RWPE2 (cell line): ENCODE measurements at regions not wholly inside any gene's neighbourhood (a gene's known extent, or its start where the extent isn't known, plus 50 kb on each side); places are given as distances from the start of the nearest gene placed in this dataset.
"Not testable (repeated sequence)": the region's sequence is repeated elsewhere in the genome, so short reads cannot be mapped to it uniquely, and the experiment has no call there.

Source experiments
- ATAC-seq: fragments of 200-7000 bp; cut with Tn5 transposase; 3 replicates; pipeline ENCODE4 v1.9.1; 2021; ENCODE audit warnings: low read depth
- DNase-seq: peaks from one replicate; pipeline ENCODE4 v3.0.0-alpha.2; 2020; ENCODE audit warnings: low spot score
- H3K27ac ChIP-seq: fragments of 450-650 bp; 2 replicates; pipeline ENCODE4 v1.5.1; 2017; ENCODE audit warnings: mild to moderate bottlenecking; ENCODE audit not compliant: poor library complexity, severe bottlenecking
- H3K27me3 ChIP-seq: fragments of 250-450 bp; sonication (Bioruptor Pico); 2 replicates; pipeline ENCODE4 v1.5.1; 2021; ENCODE audit warnings: mild to moderate bottlenecking, moderate library complexity; ENCODE audit not compliant: insufficient read depth, poor library complexity, severe bottlenecking
- H3K36me3 ChIP-seq: fragments of 250-450 bp; sonication (Bioruptor Pico); 2 replicates; pipeline ENCODE4 v1.5.1; 2020; ENCODE audit warnings: low read depth, mild to moderate bottlenecking, moderate library complexity
- H3K4me1 ChIP-seq: fragments of 250-450 bp; sonication (Bioruptor Pico); 2 replicates; pipeline ENCODE4 v1.5.1; 2021; ENCODE audit warnings: mild to moderate bottlenecking, moderate library complexity; ENCODE audit not compliant: insufficient read depth, poor library complexity, severe bottlenecking
- H3K4me3 ChIP-seq: fragments of 250-450 bp; sonication (Bioruptor Pico); 2 replicates; pipeline ENCODE4 v1.5.1; 2021; ENCODE audit warnings: mild to moderate bottlenecking, moderate library complexity; ENCODE audit not compliant: severe bottlenecking
- H3K9me3 ChIP-seq: fragments of 250-450 bp; sonication (Bioruptor Pico); 2 replicates; pipeline ENCODE4 v1.5.1; 2021; ENCODE audit warnings: mild to moderate bottlenecking, moderate library complexity; ENCODE audit not compliant: severe bottlenecking
- CTCF ChIP-seq: fragments of 450-650 bp; IDR thresholded peaks from one replicate; pipeline ENCODE4 v1.5.1; 2017; ENCODE audit warnings: mild to moderate bottlenecking, moderate library complexity; ENCODE audit not compliant: poor library complexity, severe bottlenecking

GRCh38 chr1:10950316-10951172 lies 61.9 kb upstream of the TARDBP start:
- no peaks in the 10 kb centered on the region for H3K27me3 ChIP-seq
- no peak for ATAC-seq
- TF ChIP-seq CTCF, result no peak

GRCh38 chr1:10951298-10951697 lies 61.2 kb upstream of the TARDBP start:
- not testable (repeated sequence) for H3K4me1 ChIP-seq, H3K36me3 ChIP-seq, DNase-seq, H3K27ac ChIP-seq, H3K4me3 ChIP-seq, H3K27me3 ChIP-seq, ATAC-seq, H3K9me3 ChIP-seq

More at GRCh38 chr1:10950316-10951172, 61.9 kb upstream of the TARDBP start:
- Histone ChIP-seq H3K27ac (no peak overlapping the region), H3K9me3 (no peaks in the 10 kb centered on the region), H3K4me1 (no peaks in the 10 kb centered on the region), H3K4me3 (no peak overlapping the region), H3K36me3 (no peaks in the 10 kb centered on the region)
- DNase-seq, result no peak

GRCh38 chr1:10951961-10952360 lies 60.5 kb upstream of the TARDBP start:
- ATAC-seq, result no peak
- Histone ChIP-seq H3K4me1 (no peaks in the 10 kb centered on the region), H3K27me3 (no peaks in the 10 kb centered on the region), H3K36me3 (no peaks in the 10 kb centered on the region), H3K27ac (no peak overlapping the region), H3K9me3 (no peaks in the 10 kb centered on the region), H3K4me3 (no peak overlapping the region)
- no peak for TF ChIP-seq CTCF
- DNase-seq, result no peak

- TF ChIP-seq CTCF, result no peak
- no peak for DNase-seq
- Histone ChIP-seq H3K4me1 (no peaks in the 10 kb centered on the region), H3K4me3 (no peak overlapping the region), H3K27me3 (no peaks in the 10 kb centered on the region), H3K9me3 (no peaks in the 10 kb centered on the region), H3K36me3 (no peaks in the 10 kb centered on the region), H3K27ac (no peak overlapping the region)
- no peak for ATAC-seq
These were observed 58.8 kb upstream of the TARDBP start for GRCh38 chr1:10953505-10954193.

- no peaks in the 10 kb centered on the region for H3K4me1 ChIP-seq
- no peaks in the 10 kb centered on the region for H3K36me3 ChIP-seq
- H3K27me3 ChIP-seq, result no peaks in the 10 kb centered on the region
- DNase-seq (no peak), ATAC-seq (no peak)
- no peaks in the 10 kb centered on the region for H3K9me3 ChIP-seq
- H3K27ac ChIP-seq, result no peak overlapping the region
- TF ChIP-seq CTCF, result no peak
- H3K4me3 ChIP-seq, result no peak overlapping the region
These were observed 55.3 kb upstream of the TARDBP start for GRCh38 chr1:10957133-10957532.
